ENCODE measurements at regions not wholly inside any gene's neighbourhood (a gene's known extent, or its start where the extent isn't known, plus 50 kb on each side); places are given as distances from the start of the nearest gene placed in this dataset.

DNA sequence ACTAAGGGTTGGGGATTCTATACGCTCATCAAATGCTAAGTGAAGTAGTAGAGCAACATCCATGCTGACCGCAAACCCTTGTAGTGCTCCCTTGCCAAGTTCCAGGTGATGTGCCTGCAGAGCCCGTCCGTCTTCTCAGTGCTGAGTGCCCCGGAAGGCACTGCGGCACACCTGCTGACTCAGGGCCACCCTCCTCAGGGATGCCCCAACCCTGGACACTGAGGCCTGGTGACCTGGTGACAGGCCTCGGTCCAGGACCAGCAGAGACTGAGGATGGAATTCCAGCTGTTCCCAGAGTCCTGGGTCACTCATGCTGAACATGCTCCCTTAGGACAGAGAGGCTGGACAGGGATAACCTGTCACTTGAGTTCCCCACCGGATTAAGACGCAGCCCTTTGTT, 422.5 kb downstream of the OCA2 start:
- H3K27ac ChIP-seq, result no peak overlapping the region
- no peaks in the 10 kb centered on the region for H3K9me3 ChIP-seq (ENCODE audit: low read depth, low read length)
- H3K36me3 ChIP-seq (ENCODE audit: insufficient read depth, low read length), result no peaks in the 10 kb centered on the region
- DNase-seq (ENCODE audit: low read depth, low spot score), result no peak
- TF ChIP-seq EZH2 (IDR thresholded peaks at IDR 0.05), result no peak
- TF ChIP-seq FOXP2 (optimal IDR thresholded peaks at IDR 0.05; ENCODE audit: control extremely low read depth, extremely low read length, insufficient read depth), result no peak
- no peak for TF ChIP-seq POLR2AphosphoS5 (IDR thresholded peaks at IDR 0.05; ENCODE audit: borderline replicate concordance, low read depth, low read length)
- no peak overlapping the region for H3K9ac ChIP-seq (ENCODE audit: insufficient read length)
- H3K4me3 ChIP-seq, result no peak overlapping the region

DNA sequence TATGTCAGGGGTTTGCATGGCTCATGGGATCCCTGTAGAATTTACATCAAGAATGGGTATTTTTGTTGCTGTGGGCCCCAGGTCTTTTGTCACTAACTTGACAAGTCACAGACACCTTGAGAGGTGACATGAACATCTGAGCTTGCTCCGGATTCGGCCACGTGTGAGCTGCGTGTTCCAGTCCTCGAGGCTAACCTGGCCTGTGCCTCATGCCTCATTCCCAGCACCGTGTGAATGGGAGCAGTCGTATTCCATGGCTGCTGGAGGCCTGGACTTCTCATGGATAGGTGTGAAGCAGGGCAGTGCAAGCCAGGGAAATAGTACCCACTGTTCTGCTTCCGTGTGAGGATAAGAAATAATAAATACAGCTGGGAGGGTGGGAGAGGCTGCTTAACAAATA, 423.5 kb downstream of the OCA2 start:
- H3K36me3 ChIP-seq (ENCODE audit: insufficient read depth, low read length), result no peaks in the 10 kb centered on the region
- H3K4me3 ChIP-seq, result no peak overlapping the region
- no peaks in the 10 kb centered on the region for H3K9me3 ChIP-seq (ENCODE audit: low read depth, low read length)
- H3K9ac ChIP-seq (ENCODE audit: insufficient read length), result no peak overlapping the region
- H3K27ac ChIP-seq, result no peak overlapping the region
- TF ChIP-seq FOXP2 (optimal IDR thresholded peaks at IDR 0.05; ENCODE audit: control extremely low read depth, extremely low read length, insufficient read depth) (no peak), POLR2AphosphoS5 (IDR thresholded peaks at IDR 0.05; ENCODE audit: borderline replicate concordance, low read depth, low read length) (no peak), EZH2 (IDR thresholded peaks at IDR 0.05) (no peak)
- DNase-seq (ENCODE audit: low read depth, low spot score), result no peak

DNA sequence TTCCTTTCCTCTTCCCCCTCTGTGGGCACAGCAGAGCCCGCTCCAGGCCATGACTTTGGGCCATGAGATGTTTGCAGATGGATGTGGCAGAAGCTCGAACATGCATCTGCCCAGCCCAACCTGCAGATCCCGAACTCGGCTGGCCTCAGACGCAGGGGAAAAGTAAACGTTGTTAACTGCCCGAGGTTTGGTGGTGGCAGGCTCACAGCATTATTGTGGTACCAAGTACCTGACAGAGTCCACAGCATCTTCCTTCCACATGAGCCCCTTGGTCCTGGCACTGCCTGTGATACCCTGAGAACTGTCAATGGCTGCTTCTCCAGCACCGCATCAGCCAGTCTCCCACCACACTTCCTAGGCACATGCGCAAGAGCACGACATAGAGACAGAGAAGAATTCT, 424.3 kb downstream of the OCA2 start:
- no peaks in the 10 kb centered on the region for H3K36me3 ChIP-seq (ENCODE audit: insufficient read depth, low read length)
- H3K9me3 ChIP-seq (ENCODE audit: low read depth, low read length), result no peaks in the 10 kb centered on the region
- no peak for TF ChIP-seq EZH2 (IDR thresholded peaks at IDR 0.05)
- TF ChIP-seq POLR2AphosphoS5 (IDR thresholded peaks at IDR 0.05; ENCODE audit: borderline replicate concordance, low read depth, low read length), result no peak
- no peak for TF ChIP-seq FOXP2 (optimal IDR thresholded peaks at IDR 0.05; ENCODE audit: control extremely low read depth, extremely low read length, insufficient read depth)
- no peak overlapping the region for H3K4me3 ChIP-seq
- DNase-seq (ENCODE audit: low read depth, low spot score), result no peak
- no peak overlapping the region for H3K27ac ChIP-seq
- H3K9ac ChIP-seq (ENCODE audit: insufficient read length), result no peak overlapping the region

DNA sequence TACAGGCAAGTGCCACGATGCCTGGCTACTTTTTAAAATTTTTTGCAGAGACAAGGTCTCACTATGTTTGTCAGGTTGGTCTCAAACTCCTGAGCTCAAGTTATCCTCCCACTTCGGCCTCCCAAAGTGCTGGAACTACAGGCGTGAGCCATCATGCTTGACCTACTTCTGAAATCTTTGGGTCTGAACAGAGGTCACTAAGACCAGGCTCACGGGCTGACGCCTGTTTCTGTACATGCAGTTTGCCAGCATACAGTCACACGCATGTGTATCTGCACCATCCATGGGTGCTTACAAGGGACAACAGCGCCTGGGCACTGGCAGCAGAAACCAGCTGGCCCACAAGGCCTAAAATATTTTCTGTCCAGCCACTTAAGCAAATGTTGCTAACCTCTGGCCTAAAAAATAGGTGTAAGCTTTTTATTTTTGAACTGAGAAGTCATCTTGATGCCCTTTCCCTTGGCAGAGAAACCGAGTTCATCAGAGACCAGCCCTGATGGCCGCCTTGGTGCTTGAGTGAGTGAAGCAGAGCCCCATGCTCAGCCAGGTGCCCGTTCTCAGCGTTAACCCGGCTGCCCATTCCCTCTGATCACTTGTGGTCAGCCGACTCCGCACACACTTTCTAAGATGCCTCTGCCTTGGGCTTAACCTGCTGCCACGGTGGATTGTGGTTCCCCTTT, 425.2 kb downstream of the OCA2 start:
- no peak overlapping the region for H3K27ac ChIP-seq
- H3K9me3 ChIP-seq (ENCODE audit: low read depth, low read length), result no peaks in the 10 kb centered on the region
- H3K36me3 ChIP-seq (ENCODE audit: insufficient read depth, low read length), result no peaks in the 10 kb centered on the region
- no peak overlapping the region for H3K9ac ChIP-seq (ENCODE audit: insufficient read length)
- no peak for DNase-seq (ENCODE audit: low read depth, low spot score)
- TF ChIP-seq EZH2 (IDR thresholded peaks at IDR 0.05) (peak; percentile 44), FOXP2 (optimal IDR thresholded peaks at IDR 0.05; ENCODE audit: control extremely low read depth, extremely low read length, insufficient read depth) (no peak)
- no peak overlapping the region for H3K4me3 ChIP-seq

DNA sequence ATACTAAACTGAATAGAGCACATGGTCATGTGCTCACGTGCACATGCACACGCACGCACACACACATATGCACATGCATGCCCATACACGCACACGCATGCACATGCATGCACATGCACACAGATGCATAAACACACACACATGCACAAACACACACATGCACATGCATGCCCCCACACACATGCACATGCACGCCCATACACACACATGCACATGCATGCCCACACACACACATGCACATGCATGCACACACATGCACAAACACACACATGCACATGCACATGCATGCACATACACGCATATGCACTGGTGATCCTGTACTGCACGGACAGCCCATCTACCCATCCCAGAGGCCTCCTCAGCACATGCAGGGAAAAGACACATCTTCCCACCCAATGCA, 426.6 kb downstream of the OCA2 start:
- TF ChIP-seq FOXP2 (optimal IDR thresholded peaks at IDR 0.05; ENCODE audit: control extremely low read depth, extremely low read length, insufficient read depth) (no peak), EZH2 (IDR thresholded peaks at IDR 0.05) (no peak), POLR2AphosphoS5 (IDR thresholded peaks at IDR 0.05; ENCODE audit: borderline replicate concordance, low read depth, low read length) (no peak)
- Histone ChIP-seq H3K4me3 (no peak overlapping the region), H3K36me3 (ENCODE audit: insufficient read depth, low read length) (no peaks in the 10 kb centered on the region), H3K27ac (no peak overlapping the region), H3K9me3 (ENCODE audit: low read depth, low read length) (no peaks in the 10 kb centered on the region), H3K9ac (ENCODE audit: insufficient read length) (no peak overlapping the region)
- no peak for DNase-seq (ENCODE audit: low read depth, low spot score)

DNA sequence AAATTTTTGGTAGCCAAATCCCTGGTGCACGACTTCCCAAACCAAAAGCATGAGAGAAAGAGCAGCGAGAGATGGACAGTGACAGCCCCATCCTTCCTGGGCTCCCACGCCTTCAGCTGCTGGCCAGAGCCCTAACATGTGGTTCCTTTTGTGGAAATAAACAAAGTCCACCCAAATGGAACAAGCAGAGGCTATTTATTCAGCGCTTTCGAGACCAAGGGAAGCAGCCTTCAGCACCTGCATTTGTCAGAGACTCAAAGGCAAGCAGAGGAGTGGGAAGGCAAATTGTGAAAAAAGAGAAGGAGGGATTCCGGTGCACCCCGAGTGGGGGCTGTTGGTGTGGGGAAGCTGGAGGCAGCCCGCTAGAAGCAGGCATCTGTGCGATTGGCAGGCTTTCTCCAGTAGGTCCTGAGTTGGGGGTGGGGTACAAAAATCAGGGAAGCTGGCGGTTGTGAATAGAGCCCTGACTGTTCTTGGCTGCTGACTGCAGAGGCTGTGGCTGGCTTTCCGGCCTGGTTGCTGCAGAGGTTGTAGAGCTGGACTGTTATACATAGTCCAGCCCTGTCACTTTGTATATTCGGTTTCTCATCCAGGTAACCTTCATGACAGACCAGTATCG, 427.2 kb downstream of the OCA2 start:
- no peak for DNase-seq (ENCODE audit: low read depth, low spot score)
- TF ChIP-seq EZH2 (IDR thresholded peaks at IDR 0.05), result no peak
- no peak for TF ChIP-seq FOXP2 (optimal IDR thresholded peaks at IDR 0.05; ENCODE audit: control extremely low read depth, extremely low read length, insufficient read depth)
- TF ChIP-seq POLR2AphosphoS5 (IDR thresholded peaks at IDR 0.05; ENCODE audit: borderline replicate concordance, low read depth, low read length), result no peak
- Histone ChIP-seq H3K27ac (no peak overlapping the region), H3K4me3 (no peak overlapping the region), H3K9ac (ENCODE audit: insufficient read length) (no peak overlapping the region), H3K36me3 (ENCODE audit: insufficient read depth, low read length) (no peaks in the 10 kb centered on the region), H3K9me3 (ENCODE audit: low read depth, low read length) (no peaks in the 10 kb centered on the region)

DNA sequence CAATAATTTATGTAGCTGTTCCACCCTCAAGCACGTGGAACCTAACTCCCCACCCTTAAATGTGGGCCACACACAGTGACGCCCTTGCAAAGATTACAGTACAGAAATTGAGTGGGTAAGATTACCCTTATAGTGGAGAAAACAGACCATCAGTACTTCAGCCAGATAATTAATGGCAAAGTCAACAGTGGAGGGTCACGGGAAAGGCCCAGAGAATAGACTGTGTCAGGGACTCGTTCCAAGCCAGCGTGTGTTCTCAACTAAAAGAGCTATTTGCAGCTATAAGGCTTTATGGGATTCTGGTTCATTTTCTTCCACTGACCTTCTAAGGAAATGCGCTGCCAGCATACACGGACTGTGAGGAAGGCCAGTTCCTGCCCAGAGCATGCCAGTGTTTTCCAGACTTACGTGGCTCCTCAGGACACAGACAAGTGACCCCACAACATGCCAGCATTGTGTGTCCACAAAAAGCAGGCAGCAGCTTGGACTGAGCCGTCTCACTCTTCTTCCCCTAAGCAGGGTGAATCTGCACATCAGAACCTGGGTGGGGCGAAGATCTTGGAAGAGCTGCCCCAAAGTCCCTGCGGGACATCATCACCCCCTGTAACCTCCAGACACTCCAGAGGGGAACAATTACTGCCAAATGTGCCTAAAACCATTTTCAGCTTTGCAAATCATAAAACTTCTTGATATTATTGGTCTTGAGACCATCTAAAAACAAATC, 428.5 kb downstream of the OCA2 start:
- no peak overlapping the region for H3K4me3 ChIP-seq
- H3K27ac ChIP-seq, result no peak overlapping the region
- no peak for DNase-seq (ENCODE audit: low read depth, low spot score)
- no peak for TF ChIP-seq FOXP2 (optimal IDR thresholded peaks at IDR 0.05; ENCODE audit: control extremely low read depth, extremely low read length, insufficient read depth)
- no peak for TF ChIP-seq EZH2 (IDR thresholded peaks at IDR 0.05)
- no peak for TF ChIP-seq POLR2AphosphoS5 (IDR thresholded peaks at IDR 0.05; ENCODE audit: borderline replicate concordance, low read depth, low read length)
- no peak overlapping the region for H3K9ac ChIP-seq (ENCODE audit: insufficient read length)
- H3K9me3 ChIP-seq (ENCODE audit: low read depth, low read length), result no peaks in the 10 kb centered on the region
- no peaks in the 10 kb centered on the region for H3K36me3 ChIP-seq (ENCODE audit: insufficient read depth, low read length)

DNA sequence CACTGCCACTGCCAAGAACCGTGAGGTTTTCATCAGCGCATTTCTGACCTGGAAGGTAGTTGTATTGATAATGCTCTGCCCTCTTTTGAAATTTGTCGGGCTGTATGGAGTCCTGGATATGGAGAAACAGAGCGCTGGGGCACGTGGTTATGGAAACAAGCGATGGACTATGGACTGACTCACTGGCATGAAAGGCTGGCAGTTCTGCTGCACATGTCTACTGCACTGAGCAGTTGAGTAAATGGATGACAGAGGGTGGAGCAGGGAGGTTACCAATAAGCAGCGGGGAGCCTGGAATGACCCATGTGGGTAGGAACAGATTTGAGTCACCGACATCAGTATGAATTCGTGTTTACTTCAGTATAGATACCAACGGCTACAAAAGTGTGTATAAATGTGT, 429.5 kb downstream of the OCA2 start:
- DNase-seq (ENCODE audit: low read depth, low spot score), result no peak
- Histone ChIP-seq H3K27ac (no peak overlapping the region), H3K4me3 (no peak overlapping the region), H3K9ac (ENCODE audit: insufficient read length) (no peak overlapping the region), H3K9me3 (ENCODE audit: low read depth, low read length) (no peaks in the 10 kb centered on the region), H3K36me3 (ENCODE audit: insufficient read depth, low read length) (no peaks in the 10 kb centered on the region)
- no peak for TF ChIP-seq POLR2AphosphoS5 (IDR thresholded peaks at IDR 0.05; ENCODE audit: borderline replicate concordance, low read depth, low read length)
- TF ChIP-seq EZH2 (IDR thresholded peaks at IDR 0.05), result no peak
- no peak for TF ChIP-seq FOXP2 (optimal IDR thresholded peaks at IDR 0.05; ENCODE audit: control extremely low read depth, extremely low read length, insufficient read depth)
